Stimulated activated CD4-positive, alpha-beta T cell treated with anti-CD3 and anti-CD28 coated beads, Interleukin-15, amount 100 ng/mL, for 1 hour (primary cell): ENCODE measurements at regions not wholly inside any gene's neighbourhood (a gene's known extent, or its start where the extent isn't known, plus 50 kb on each side); places are given as distances from the start of the nearest gene placed in this dataset.
"Not testable (repeated sequence)": the region's sequence is repeated elsewhere in the genome, so short reads cannot be mapped to it uniquely, and the experiment has no call there.

Source experiments
- DNase-seq, 2 donors: peaks; one replicate each; pipeline ENCODE4 v3.0.0-alpha.2; 2020; ENCODE audit warnings: low read depth in 1 of 2, low spot score in 1 of 2

GRCh38 chr13:70333752-70334151 is 225.5 kb upstream of the KLHL1 start:
- DNase-seq, result no peak

GRCh38 chr13:70330697-70331361 is 222.6 kb upstream of the KLHL1 start:
- no peak for DNase-seq

GRCh38 chr13:70324519-70324918 is 216.3 kb upstream of the KLHL1 start:
- no peak for DNase-seq

GRCh38 chr13:70311191-70311590 is 202.9 kb upstream of the KLHL1 start:
- DNase-seq, result no peak

GRCh38 chr13:70310396-70311119 is 202.3 kb upstream of the KLHL1 start:
- DNase-seq, result no peak

GRCh38 chr13:70297189-70297616 is 189.0 kb upstream of the KLHL1 start:
- DNase-seq, result no peak

- no peak for DNase-seq
Observed at GRCh38 chr13:70284371-70284770, 176.1 kb upstream of the KLHL1 start.

- DNase-seq, result no peak
Observed at GRCh38 chr13:70275841-70276240, 167.6 kb upstream of the KLHL1 start.

- no peak for DNase-seq
Observed at GRCh38 chr13:70255406-70255991, 147.2 kb upstream of the KLHL1 start.

- DNase-seq, result no peak
Observed at GRCh38 chr13:70253834-70254233, 145.6 kb upstream of the KLHL1 start.

GRCh38 chr13:70253411-70253810 is 145.2 kb upstream of the KLHL1 start:
- DNase-seq, result no peak

- no peak for DNase-seq
Observed at GRCh38 chr13:70249332-70250064, 141.2 kb upstream of the KLHL1 start.

GRCh38 chr13:70237131-70237530 is 128.9 kb upstream of the KLHL1 start:
- no peak for DNase-seq

- DNase-seq, result no peak
Observed at GRCh38 chr13:70235565-70235964, 127.3 kb upstream of the KLHL1 start.

- DNase-seq, result no peak
Observed at GRCh38 chr13:70223911-70224310, 115.7 kb upstream of the KLHL1 start.

- no peak for DNase-seq
Observed at GRCh38 chr13:70222926-70223325, 114.7 kb upstream of the KLHL1 start.

GRCh38 chr13:70218618-70219017 is 110.4 kb upstream of the KLHL1 start:
- no peak for DNase-seq

- not testable (repeated sequence) for DNase-seq
Observed at GRCh38 chr13:70208968-70209367, 100.7 kb upstream of the KLHL1 start.

- DNase-seq, result no peak
Observed at GRCh38 chr13:70206671-70207070, 98.4 kb upstream of the KLHL1 start.

GRCh38 chr13:70203661-70204229 is 95.5 kb upstream of the KLHL1 start:
- DNase-seq, result no peak

GRCh38 chr13:70191034-70191433 is 82.8 kb upstream of the KLHL1 start:
- DNase-seq, result no peak
